ENCODE measurements at regions not wholly inside any gene's neighbourhood (a gene's known extent, or its start where the extent isn't known, plus 50 kb on each side); places are given as distances from the start of the nearest gene placed in this dataset.

DNA sequence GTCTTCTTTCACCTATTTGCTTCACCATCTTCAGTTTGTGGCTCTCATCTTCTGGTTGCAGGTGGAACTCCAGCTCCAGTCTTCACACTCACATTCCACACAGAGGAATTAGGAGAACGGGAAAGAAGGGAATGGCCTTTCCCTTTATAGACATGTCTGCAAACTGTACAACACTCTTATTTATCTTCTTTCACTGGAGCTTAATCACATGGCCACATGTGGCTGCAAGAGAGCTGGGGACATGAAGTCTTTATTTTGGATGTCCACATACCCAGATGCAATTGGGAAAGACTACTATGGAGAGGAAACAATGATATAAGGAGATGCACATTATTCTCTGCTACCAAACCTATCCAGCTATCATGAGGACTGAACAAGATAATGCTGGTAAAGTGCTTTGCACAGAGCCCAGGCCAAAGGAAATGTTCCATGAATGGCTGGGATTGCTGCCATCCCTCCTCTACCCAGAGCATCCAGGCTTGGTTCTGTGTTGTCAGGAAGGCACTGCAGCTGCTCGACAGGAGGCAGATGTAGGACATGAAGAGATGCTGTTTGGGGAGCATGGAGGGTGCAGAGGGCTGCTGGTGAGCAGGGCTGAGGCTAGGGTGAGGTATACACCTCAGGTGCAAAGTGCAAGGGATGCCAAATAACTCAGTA is 183.8 kb upstream of the TBX20 start:
- DNase-seq, result no peak

DNA sequence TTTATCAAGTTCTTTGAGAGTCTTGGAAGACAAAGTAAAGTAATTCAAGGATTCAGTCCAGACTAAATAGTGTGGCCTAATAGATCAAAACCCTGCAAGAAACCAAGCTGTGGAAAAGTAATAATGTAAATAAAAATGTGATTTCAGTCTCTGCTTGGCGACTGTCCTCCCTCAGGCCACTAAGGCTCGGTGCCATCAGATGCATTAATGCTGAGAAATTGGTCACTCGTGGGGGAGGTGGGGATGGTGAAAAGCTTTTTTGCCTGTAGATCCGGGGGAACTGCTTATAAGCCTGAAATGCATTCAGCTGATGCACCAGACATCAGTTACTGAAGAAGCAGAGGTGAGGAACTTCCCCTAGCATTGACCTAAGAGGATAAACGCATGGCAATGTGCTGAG is 182.6 kb upstream of the TBX20 start:
- DNase-seq, result no peak

DNA sequence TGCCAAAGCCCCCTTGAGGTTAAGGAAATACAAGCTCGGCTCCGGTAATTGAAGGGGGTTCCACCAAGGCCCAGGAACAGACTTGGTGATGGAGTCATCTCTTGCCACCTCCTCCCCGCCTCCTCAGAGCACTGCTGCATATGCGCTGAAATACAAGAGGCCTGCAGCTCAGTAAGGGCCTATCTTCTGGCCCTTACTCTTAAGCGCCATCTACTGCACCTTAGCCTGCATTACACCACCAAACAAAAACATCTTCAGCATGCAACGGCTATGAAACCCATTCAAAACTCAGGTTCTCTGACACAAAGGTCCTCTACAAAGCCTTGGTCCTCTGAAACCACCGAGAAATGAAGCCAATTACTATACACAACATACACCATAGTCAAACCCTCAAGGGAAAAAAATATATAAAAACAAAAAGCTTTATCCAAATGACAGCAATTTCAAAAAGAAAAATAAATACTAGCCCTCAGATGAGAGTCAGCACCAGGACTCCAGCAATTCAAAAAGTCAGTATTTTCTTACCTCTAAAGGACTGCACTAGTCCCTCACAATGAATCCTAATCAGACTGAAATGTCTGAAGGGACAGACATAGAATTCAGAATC is 176.8 kb upstream of the TBX20 start:
- no peak for DNase-seq

- peak; percentile 54 for DNase-seq
Measured at GRCh38 chr7:35424869-35425495, 171.1 kb upstream of the TBX20 start.

DNA sequence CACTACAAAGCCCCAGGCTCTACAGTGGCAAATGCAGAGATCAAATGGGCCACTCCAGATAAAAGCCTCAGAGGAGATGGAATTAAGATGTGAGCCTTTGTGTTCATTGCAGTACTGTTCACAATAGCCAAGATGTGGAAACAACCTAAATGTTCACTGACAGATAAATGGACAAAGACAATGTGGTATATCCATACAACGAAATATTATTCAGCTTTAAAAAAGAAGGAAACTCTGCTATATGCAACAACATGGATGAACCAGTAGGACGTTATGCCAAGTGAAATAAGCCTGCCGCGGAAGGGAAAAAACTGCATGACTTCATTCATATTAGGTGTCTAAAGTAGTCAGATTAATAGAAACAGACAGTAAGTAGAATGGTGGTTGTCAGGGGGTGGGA is 170.5 kb upstream of the TBX20 start:
- no peak for DNase-seq

DNA sequence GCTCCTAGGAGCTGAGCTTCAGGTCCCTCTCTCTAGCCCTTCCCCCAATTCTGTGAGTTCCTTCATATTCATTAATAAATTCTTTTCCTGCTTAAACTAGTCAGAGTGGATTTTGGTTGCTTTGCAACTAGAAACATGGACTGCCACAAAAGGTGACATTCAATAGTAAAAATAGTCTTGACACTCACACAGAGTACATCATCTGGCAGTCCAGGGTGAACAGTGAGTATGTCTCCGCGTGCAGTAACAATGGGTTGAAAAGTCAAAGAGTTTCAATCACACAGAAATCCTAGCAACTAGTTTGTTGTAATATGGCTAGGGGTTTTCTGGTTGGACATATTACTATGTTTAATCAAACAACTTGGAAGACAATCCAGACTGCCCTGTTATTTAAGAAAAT is 168.8 kb upstream of the TBX20 start:
- no peak for DNase-seq

- no peak for DNase-seq
Measured at GRCh38 chr7:35420656-35421055, 166.8 kb upstream of the TBX20 start.

- DNase-seq, result no peak
Measured at GRCh38 chr7:35419391-35419755, 165.5 kb upstream of the TBX20 start.

- no peak for DNase-seq
Measured at GRCh38 chr7:35418716-35419390, 165.0 kb upstream of the TBX20 start.

DNA sequence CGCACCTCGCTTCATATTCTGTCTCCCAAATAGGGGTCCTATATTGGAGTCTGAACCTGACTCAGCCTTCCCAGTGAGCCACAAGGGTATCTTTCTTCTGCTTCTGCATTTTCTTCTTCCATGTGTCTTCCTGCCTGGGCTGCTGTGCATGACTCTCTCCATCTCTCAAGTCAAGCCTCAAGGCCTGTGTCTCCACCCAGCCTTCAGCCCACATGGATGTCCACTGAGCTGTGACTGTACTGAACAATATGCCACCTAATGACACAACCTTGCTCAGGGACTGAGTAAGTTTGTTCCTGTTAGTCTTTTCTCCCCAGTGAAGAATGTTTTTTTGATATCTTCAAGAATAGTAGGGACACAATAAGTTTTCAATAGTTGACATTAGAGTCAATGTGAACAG is 162.7 kb upstream of the TBX20 start:
- no peak for DNase-seq

GRCh38 chr7:35415411-35415822 is 161.5 kb upstream of the TBX20 start:
- DNase-seq, result no peak

DNA sequence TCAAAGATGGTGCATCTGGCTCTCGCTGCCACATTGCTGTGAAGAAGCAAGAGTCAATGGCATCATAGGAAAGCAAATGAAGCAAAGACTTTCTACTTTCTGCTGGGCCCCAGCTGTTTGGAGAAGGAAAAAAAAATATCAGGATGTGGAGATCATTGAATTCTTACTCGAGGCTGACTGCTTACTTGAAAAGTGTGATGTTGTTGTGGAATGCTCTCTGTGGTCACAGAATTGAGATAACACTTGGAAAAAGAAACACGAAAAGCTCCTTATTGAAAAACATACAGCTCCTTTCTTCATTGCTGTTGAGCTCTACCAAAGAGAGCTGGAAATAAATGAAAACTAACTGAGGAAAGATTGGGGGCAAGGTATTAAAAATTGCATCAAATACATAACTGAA is 157.4 kb upstream of the TBX20 start:
- no peak for DNase-seq

DNA sequence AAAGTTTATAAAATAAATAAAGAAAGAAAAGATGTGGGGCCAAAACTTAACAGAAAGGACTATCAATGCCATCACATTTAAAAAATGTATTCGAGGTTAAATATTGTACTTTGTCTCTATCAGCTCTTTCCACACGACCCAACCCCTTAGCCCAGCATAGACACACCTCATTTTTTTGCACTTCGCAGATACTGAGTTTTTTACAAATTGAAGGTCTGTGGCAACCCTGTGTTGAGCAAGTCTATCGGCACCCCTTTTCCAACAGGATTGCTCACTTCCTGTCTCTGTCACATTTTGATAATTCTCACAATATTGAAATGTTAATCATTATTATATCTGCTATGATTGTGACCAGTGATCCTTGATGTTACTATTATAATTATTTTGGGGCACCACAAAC is 151.6 kb upstream of the TBX20 start:
- DNase-seq, result no peak

DNA sequence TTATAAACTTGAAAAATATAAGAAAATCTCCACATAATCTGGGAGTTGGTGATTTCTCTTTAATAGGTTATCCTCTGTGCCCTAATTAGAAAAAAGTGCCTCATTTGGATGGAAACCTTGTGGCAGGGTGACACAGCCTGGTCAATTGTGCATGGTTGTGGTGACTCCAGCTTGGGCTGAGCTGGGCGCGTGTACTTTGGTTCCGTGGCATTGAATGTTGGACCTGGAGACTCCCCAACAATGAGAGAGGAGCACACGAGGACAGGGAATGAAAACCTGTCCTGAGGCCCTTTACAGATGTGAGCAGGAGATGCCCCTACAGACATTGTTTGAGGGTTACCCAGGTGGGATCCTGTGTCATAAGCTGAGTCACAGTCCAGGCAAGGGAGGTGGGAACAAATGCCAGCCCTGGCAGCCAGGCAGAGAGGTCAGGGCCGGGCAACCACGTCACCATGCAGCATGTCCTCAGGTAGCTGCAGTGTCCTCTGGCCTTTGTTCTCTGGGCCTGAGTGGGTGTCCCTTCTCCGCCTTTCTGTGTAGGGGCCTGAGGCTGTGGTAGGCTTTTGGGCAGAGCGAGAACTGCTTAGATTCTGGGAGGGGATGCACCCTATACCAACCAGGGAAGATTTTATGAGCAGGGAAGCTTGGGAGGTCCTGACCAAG is 147.4 kb upstream of the TBX20 start:
- no peak for DNase-seq

DNA sequence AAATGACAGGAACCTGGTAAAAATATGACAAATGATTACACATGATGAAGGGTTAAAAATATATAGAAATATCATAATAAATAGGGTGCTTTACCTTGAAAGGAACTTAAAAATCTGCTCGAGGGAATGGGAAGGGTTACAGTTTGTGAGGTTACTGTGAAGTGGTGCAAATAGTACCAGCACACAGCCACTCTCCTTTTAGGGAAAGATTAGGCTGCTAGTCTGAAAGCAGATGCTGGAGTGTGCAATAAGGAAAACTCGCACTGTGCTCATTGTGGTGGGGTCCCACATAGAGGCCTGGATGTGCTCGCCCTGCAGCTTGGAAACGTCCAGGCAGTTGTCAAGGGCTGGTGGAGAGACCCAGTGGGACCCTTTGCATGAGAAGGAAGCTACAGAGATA is 145.9 kb upstream of the TBX20 start:
- no peak for DNase-seq

- no peak for DNase-seq
Measured at GRCh38 chr7:35399216-35399615, 145.3 kb upstream of the TBX20 start.

DNA sequence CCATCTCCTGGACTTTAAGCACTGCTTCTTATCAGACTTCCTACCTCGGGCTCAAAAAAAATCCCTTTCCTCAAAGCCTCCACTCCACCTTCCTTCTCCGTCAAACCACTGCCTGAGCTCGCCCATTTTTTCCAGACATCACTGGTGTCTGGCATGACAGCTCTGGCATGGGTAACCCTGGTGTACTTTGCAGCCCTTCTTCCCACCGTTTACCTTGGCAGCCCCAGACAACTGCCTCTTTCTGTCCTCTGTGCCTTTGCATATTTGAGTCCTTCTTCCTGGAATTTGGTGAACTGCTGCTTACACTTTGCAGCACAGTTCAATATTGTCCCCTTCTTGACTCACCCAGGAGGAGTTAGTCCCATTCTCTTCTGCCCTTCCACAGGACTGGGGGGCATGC is 144.6 kb upstream of the TBX20 start:
- no peak for DNase-seq

- no peak for DNase-seq
Measured at GRCh38 chr7:35390146-35390545, 136.2 kb upstream of the TBX20 start.

DNA sequence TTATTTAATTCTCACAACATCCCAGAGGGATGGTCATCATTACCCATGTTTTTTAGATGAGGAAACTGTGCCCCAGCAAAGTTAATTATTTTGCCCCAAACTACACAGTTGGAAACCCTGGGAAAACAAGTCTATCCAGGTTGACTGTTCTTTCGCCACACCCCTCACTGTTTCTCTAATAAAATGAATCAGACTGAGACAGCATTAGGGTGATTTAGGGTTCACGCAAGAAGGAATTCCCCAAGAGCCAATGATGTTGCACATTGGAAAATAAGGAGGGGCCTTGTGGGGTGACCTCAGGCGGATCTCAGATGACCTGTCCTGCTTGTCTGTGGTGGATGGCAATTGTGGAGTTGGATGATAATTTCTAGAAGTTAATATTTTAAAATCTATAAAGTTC is 135.7 kb upstream of the TBX20 start:
- no peak for DNase-seq

GRCh38 chr7:35386816-35387706 is 133.2 kb upstream of the TBX20 start:
- DNase-seq, result no peak

- no peak for DNase-seq
Measured at GRCh38 chr7:35386082-35386815, 132.3 kb upstream of the TBX20 start.
